Trophoblast cell (in vitro differentiated cells and primary cell): ENCODE measurements at regions not wholly inside any gene's neighbourhood (a gene's known extent, or its start where the extent isn't known, plus 50 kb on each side); places are given as distances from the start of the nearest gene placed in this dataset.
A peak's percentile ranks its signal among the peaks of the same experiment; 100 is the strongest.

Experiments used
- DNase-seq, 2 donors: peaks; one replicate each; pipeline ENCODE4 v3.0.0-alpha.2; 2016
- H2AFZ ChIP-seq: 2 replicates; pipeline ENCODE4 v1.6.1; 2013; ENCODE audit warnings: low read length, moderate library complexity, mild to moderate bottlenecking; ENCODE audit not compliant: insufficient read depth, poor library complexity
- H2AK5ac ChIP-seq: 2 replicates; pipeline ENCODE4 v1.6.1; 2013; ENCODE audit warnings: mild to moderate bottlenecking, low read length
- H2BK120ac ChIP-seq: 2 replicates; pipeline ENCODE4 v1.6.1; 2013; ENCODE audit warnings: low read length, mild to moderate bottlenecking, moderate library complexity; ENCODE audit not compliant: insufficient read depth, poor library complexity
- H2BK12ac ChIP-seq: 2 replicates; pipeline ENCODE4 v1.6.1; 2013; ENCODE audit warnings: mild to moderate bottlenecking, low read length, moderate library complexity
- H2BK5ac ChIP-seq: 2 replicates; pipeline ENCODE4 v1.6.1; 2013; ENCODE audit warnings: low read length, low read depth, moderate library complexity, mild to moderate bottlenecking; ENCODE audit not compliant: poor library complexity
- H3K14ac ChIP-seq: 2 replicates; pipeline ENCODE4 v1.6.1; 2013; ENCODE audit warnings: mild to moderate bottlenecking, low read length
- H3K18ac ChIP-seq: 2 replicates; pipeline ENCODE4 v1.6.1; 2013; ENCODE audit warnings: mild to moderate bottlenecking, low read length
- H3K23ac ChIP-seq: 2 replicates; pipeline ENCODE4 v1.6.1; 2013; ENCODE audit warnings: low read length
- H3K27ac ChIP-seq: 2 replicates; pipeline ENCODE4 v1.5.1; 2013; ENCODE audit warnings: low read depth, mild to moderate bottlenecking, inconsistent platforms, low read length, moderate library complexity
- H3K27me3 ChIP-seq: 2 replicates; pipeline ENCODE4 v1.6.1; 2013; ENCODE audit warnings: inconsistent platforms, mild to moderate bottlenecking, low read length, moderate library complexity; ENCODE audit not compliant: insufficient read depth
- H3K36me3 ChIP-seq, 2 experiments: 1 replicate in 1 of 2; 2 replicates in 1 of 2; pipeline ENCODE4 v1.6.1; 2013; ENCODE audit warnings: low read length in 2 of 2, mild to moderate bottlenecking in 2 of 2, moderate library complexity in 1 of 2; ENCODE audit not compliant: insufficient read depth in 2 of 2, control insufficient read depth in 1 of 2
- H3K4ac ChIP-seq: 2 replicates; pipeline ENCODE4 v1.6.1; 2013; ENCODE audit warnings: low read depth, mild to moderate bottlenecking, low read length, moderate library complexity
- H3K4me1 ChIP-seq, 2 experiments: 1 replicate in 1 of 2; 2 replicates in 1 of 2; pipeline ENCODE4 v1.6.1; 2013; ENCODE audit warnings: low read length in 2 of 2, mild to moderate bottlenecking in 2 of 2, moderate library complexity in 1 of 2; ENCODE audit not compliant: insufficient read depth in 2 of 2, control insufficient read depth in 1 of 2
- H3K4me2 ChIP-seq: 2 replicates; pipeline ENCODE4 v1.6.1; 2013; ENCODE audit warnings: inconsistent platforms, mild to moderate bottlenecking, low read length, moderate library complexity
- H3K4me3 ChIP-seq: 2 replicates; pipeline ENCODE4 v1.5.1; 2013; ENCODE audit warnings: mild to moderate bottlenecking, low read depth, low read length, inconsistent platforms
- H3K79me1 ChIP-seq: one replicate; pipeline ENCODE4 v1.6.1; 2013; ENCODE audit warnings: low read length
- H3K79me2 ChIP-seq: 2 replicates; pipeline ENCODE4 v1.6.1; 2013; ENCODE audit warnings: low read length, mild to moderate bottlenecking; ENCODE audit not compliant: control insufficient read depth, insufficient read depth, poor library complexity
- H3K9ac ChIP-seq: 2 replicates; pipeline ENCODE4 v1.6.1; 2013; ENCODE audit warnings: mild to moderate bottlenecking, low read length
- H3K9me3 ChIP-seq: 2 replicates; pipeline ENCODE4 v1.6.1; 2013; ENCODE audit warnings: low read depth, mild to moderate bottlenecking, control low read depth, inconsistent platforms, low read length; ENCODE audit not compliant: insufficient read depth
- H4K12ac ChIP-seq: 2 replicates; pipeline ENCODE4 v1.6.1; 2013; ENCODE audit warnings: low read depth, mild to moderate bottlenecking, low read length, moderate library complexity
- H4K8ac ChIP-seq: 2 replicates; pipeline ENCODE4 v1.6.1; 2013; ENCODE audit warnings: low read depth, mild to moderate bottlenecking, low read length, moderate library complexity
- H4K91ac ChIP-seq: one replicate; pipeline ENCODE4 v1.6.1; 2013; ENCODE audit warnings: low read depth, mild to moderate bottlenecking, low read length, moderate library complexity
- WGBS: extraction: QIAGEN DNeasy Blood & Tissue Kit; methylation state at CpG from one replicate; pipeline ENCODE4 v1.1.7; 2013; ENCODE audit warnings: missing lambda C conversion rate; ENCODE audit not compliant: insufficient read length, insufficient coverage; ENCODE audit errors: extremely low coverage; 5-methylcytosine and 5-hydroxymethylcytosine counted together

DNA sequence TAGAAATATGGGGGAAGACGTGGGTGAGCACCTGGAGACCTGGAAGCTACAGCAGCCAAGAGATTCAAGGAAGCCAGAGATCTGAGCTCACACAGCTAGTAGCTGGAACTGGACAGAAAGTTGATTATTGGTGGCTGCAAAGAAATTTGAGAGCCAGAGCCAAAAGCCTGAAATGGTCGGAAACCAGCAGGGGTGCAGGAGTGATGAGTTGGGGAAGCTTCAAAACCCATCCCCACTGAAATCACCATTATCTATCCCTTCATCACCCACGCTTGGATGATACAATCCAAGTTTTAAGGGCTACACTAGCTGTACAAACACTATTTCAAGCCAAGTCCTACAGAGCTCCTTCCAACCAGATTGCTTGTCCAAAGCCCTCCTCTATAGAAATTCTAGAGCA lies 296.1 kb upstream of the NEBL start:
- H3K9me3 ChIP-seq = no peaks in the 10 kb centered on the region
- H3K36me3 ChIP-seq = no peaks in the 10 kb centered on the region
- no peak overlapping the region for H3K14ac ChIP-seq
- H3K4me2 ChIP-seq = no peak overlapping the region
- no peak overlapping the region for H3K4me3 ChIP-seq
- no peak overlapping the region for H3K27ac ChIP-seq
- H4K8ac ChIP-seq = no peak overlapping the region
- H3K79me2 ChIP-seq = no peaks in the 10 kb centered on the region
- H3K27me3 ChIP-seq = no peaks in the 10 kb centered on the region
- H2AK5ac ChIP-seq = no peak overlapping the region
- H3K9ac ChIP-seq = no peak overlapping the region
- H3K4ac ChIP-seq = no peak overlapping the region
- no peak overlapping the region for H2BK5ac ChIP-seq
- no peak overlapping the region for H4K12ac ChIP-seq
- no peak overlapping the region for H2AFZ ChIP-seq
- H3K23ac ChIP-seq = no peak overlapping the region
- no peaks in the 10 kb centered on the region for H3K79me1 ChIP-seq
- H2BK12ac ChIP-seq = no peak overlapping the region
- H3K18ac ChIP-seq = no peak overlapping the region
- H4K91ac ChIP-seq = no peak overlapping the region
- no peaks in the 10 kb centered on the region for H3K4me1 ChIP-seq
- no peak for DNase-seq
- no CpG with 5 or more reads among the region's 3 CpGs for WGBS
- H2BK120ac ChIP-seq = no peak overlapping the region

DNA sequence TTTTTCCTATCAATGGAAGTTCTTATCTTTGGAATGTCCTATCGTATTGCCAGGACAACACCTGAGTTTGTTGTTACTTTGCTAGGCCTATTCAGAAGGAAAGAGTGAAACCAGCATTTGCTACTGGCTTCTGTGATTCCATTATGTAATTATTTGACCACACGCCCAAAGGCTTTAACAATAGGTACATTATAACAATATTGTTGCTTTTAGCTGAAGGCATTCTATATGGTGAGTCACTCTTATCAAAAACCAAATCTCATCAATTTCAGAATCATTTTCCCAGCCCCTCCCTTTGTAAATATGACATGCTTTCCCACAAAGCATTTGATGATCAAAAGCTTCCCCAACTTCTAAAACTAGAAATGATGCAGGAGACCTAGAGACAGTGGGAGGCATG lies 294.4 kb upstream of the NEBL start:
- Histone ChIP-seq H3K4me3 (no peak overlapping the region), H2BK12ac (no peak overlapping the region), H3K36me3 (no peaks in the 10 kb centered on the region), H2AK5ac (no peak overlapping the region), H3K9ac (no peak overlapping the region), H3K9me3 (no peaks in the 10 kb centered on the region), H2BK5ac (no peak overlapping the region), H3K79me2 (no peaks in the 10 kb centered on the region), H3K14ac (no peak overlapping the region), H2AFZ (no peak overlapping the region), H3K18ac (no peak overlapping the region), H3K23ac (no peak overlapping the region), H3K4ac (no peak overlapping the region), H3K27ac (no peak overlapping the region), H4K12ac (no peak overlapping the region), H4K8ac (no peak overlapping the region), H2BK120ac (no peak overlapping the region), H4K91ac (no peak overlapping the region), H3K4me1 (no peaks in the 10 kb centered on the region), H3K27me3 (no peaks in the 10 kb centered on the region), H3K4me2 (no peak overlapping the region), H3K79me1 (no peaks in the 10 kb centered on the region)
- no CpG with 5 or more reads among the region's 2 CpGs for WGBS
- peak; percentile 62 to 85 for DNase-seq

DNA sequence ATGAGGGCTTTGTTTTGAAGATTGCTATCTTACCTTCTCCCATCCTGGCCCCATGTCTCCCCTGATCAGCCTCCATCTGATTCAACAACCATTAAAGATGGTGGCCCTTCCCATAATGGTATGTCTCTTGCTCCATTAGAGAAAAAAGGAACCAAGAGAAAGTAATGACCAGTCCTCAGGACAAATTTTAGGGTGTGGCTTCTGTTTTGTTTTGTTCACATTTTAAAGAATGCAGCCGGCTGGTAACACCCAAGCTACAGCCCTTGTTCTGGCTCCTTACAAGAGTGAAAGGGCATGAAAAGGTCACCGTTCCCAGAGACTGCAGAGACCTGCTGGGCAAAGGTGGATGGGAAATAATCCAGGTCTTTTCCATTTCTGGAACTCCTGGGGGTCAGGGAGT lies 287.9 kb upstream of the NEBL start:
- no peaks in the 10 kb centered on the region for H3K79me2 ChIP-seq
- no CpG with 5 or more reads among the region's 2 CpGs for WGBS
- H2BK12ac ChIP-seq = no peak overlapping the region

DNA sequence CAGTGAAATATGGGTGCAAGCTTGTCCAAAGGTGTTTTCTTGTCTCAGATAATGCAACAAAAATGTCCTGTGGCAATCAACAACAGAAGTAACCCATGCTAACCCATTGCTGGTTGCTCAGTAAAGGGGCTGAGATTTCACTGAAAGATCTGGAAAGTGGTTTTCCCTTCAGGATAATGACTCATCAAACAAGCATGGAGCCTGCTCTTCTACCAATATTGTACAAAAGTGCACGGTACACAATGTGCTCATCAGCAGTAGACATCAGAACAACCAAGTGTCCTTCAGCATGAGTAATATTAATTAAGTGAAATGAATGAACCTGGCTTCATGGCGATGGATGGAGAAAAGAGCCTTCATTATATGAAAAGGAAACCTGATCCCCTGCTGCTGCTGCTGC lies 287.1 kb upstream of the NEBL start:
- no peak overlapping the region for H4K8ac ChIP-seq
- H3K9me3 ChIP-seq = no peaks in the 10 kb centered on the region
- no peak overlapping the region for H3K9ac ChIP-seq
- DNase-seq = peak in 1 of 2 donors; percentile 62
- no peak overlapping the region for H3K14ac ChIP-seq
- no peak overlapping the region for H3K4me3 ChIP-seq
- no peak overlapping the region for H3K18ac ChIP-seq
- no peak overlapping the region for H3K4ac ChIP-seq
- H3K36me3 ChIP-seq = no peaks in the 10 kb centered on the region
- no CpG with 5 or more reads among the region's 2 CpGs for WGBS
- H2BK12ac ChIP-seq = no peak overlapping the region
- H2BK5ac ChIP-seq = no peak overlapping the region
- peaks cover 7 to 10% of the 10 kb centered on the region in 2 experiments for H3K4me1 ChIP-seq
- no peaks in the 10 kb centered on the region for H3K27me3 ChIP-seq
- peak overlapping the region; percentile 36 for H3K27ac ChIP-seq
- peaks cover 2% of the 10 kb centered on the region for H3K79me1 ChIP-seq
- H3K23ac ChIP-seq = no peak overlapping the region
- no peaks in the 10 kb centered on the region for H3K79me2 ChIP-seq
- no peak overlapping the region for H4K91ac ChIP-seq
- no peak overlapping the region for H2AK5ac ChIP-seq
- no peak overlapping the region for H3K4me2 ChIP-seq
- H4K12ac ChIP-seq = no peak overlapping the region
- H2AFZ ChIP-seq = no peak overlapping the region
- H2BK120ac ChIP-seq = no peak overlapping the region

More for the DNA sequence above, 287.9 kb upstream of the NEBL start:
- peak overlapping the region; percentile 39 for H3K27ac ChIP-seq
- no peak overlapping the region for H2AK5ac ChIP-seq
- no peak overlapping the region for H3K9ac ChIP-seq
- no peak overlapping the region for H4K91ac ChIP-seq
- H3K4me1 ChIP-seq = peaks cover 7 to 10% of the 10 kb centered on the region in 2 experiments
- no peak overlapping the region for H2BK5ac ChIP-seq
- no peak overlapping the region for H3K14ac ChIP-seq
- no peaks in the 10 kb centered on the region for H3K9me3 ChIP-seq
- no peak overlapping the region for H4K8ac ChIP-seq
- H3K4me2 ChIP-seq = no peak overlapping the region
- H3K23ac ChIP-seq = no peak overlapping the region
- H4K12ac ChIP-seq = no peak overlapping the region
- H3K27me3 ChIP-seq = no peaks in the 10 kb centered on the region
- DNase-seq = no peak
- no peak overlapping the region for H3K18ac ChIP-seq
- H2AFZ ChIP-seq = no peak overlapping the region
- no peak overlapping the region for H3K4me3 ChIP-seq
- peaks cover 2% of the 10 kb centered on the region for H3K79me1 ChIP-seq
- H2BK120ac ChIP-seq = no peak overlapping the region
- no peaks in the 10 kb centered on the region for H3K36me3 ChIP-seq
- no peak overlapping the region for H3K4ac ChIP-seq
